Osteocyte (in vitro differentiated cells): ENCODE measurements at regions not wholly inside any gene's neighbourhood (a gene's known extent, or its start where the extent isn't known, plus 50 kb on each side); places are given as distances from the start of the nearest gene placed in this dataset.

Experiments used
- DNase-seq: peaks from one replicate; pipeline ENCODE4 v3.0.0; 2021; ENCODE audit warnings: mixed read lengths; ENCODE audit not compliant: unreplicated experiment; ENCODE audit errors: extremely low spot score
- H3K27ac Mint-ChIP-seq: one replicate; pipeline ENCODE4 v1.8.0; 2021; ENCODE audit warnings: mild to moderate bottlenecking, mixed read lengths; ENCODE audit not compliant: unreplicated experiment
- H3K27me3 Mint-ChIP-seq: one replicate; pipeline ENCODE4 v1.8.0; 2021; ENCODE audit warnings: mixed read lengths; ENCODE audit not compliant: unreplicated experiment
- H3K36me3 Mint-ChIP-seq: one replicate; pipeline ENCODE4 v1.8.0; 2021; ENCODE audit warnings: mixed read lengths; ENCODE audit not compliant: unreplicated experiment
- H3K4me1 Mint-ChIP-seq: one replicate; pipeline ENCODE4 v1.8.0; 2021; ENCODE audit warnings: mixed read lengths; ENCODE audit not compliant: unreplicated experiment
- H3K4me3 Mint-ChIP-seq: one replicate; pipeline ENCODE4 v1.8.0; 2021; ENCODE audit warnings: mild to moderate bottlenecking, moderate library complexity, mixed read lengths; ENCODE audit not compliant: unreplicated experiment
- H3K9me3 Mint-ChIP-seq: one replicate; pipeline ENCODE4 v1.8.0; 2021; ENCODE audit warnings: mixed read lengths; ENCODE audit not compliant: unreplicated experiment
- TF ChIP-seq, protein P1 (sequence below): fragments of 200-600 bp; sonication (generic); IDR thresholded peaks from 2 replicates; pipeline ENCODE4 v1.5.0; 2021; ENCODE audit warnings: antibody characterized with exemption, mild to moderate bottlenecking, moderate library complexity

DNA sequence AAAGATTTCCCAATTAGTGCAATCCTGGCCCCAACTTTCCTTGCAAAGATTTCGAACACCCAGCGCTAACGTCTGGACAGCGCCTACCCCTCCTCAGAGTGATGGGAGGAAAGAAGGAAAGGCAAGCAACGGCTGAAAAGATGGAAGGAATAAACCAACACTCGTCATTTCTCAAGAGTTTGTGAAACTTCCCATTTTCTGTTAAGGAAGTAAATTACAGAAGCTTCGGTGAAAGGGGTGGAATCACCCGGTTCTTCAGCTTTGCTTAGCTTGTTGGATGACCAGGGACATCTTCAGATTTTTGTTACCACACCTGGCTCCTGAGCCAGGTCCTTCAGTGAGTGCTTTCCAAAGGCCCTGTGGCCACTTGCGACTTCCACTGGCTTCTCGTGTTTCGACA is 313.1 kb downstream of the SKIDA1 start:
- no peak for DNase-seq
- peaks cover 27% of the 10 kb centered on the region for H3K27me3 Mint-ChIP-seq
- TF ChIP-seq, protein P1, sequence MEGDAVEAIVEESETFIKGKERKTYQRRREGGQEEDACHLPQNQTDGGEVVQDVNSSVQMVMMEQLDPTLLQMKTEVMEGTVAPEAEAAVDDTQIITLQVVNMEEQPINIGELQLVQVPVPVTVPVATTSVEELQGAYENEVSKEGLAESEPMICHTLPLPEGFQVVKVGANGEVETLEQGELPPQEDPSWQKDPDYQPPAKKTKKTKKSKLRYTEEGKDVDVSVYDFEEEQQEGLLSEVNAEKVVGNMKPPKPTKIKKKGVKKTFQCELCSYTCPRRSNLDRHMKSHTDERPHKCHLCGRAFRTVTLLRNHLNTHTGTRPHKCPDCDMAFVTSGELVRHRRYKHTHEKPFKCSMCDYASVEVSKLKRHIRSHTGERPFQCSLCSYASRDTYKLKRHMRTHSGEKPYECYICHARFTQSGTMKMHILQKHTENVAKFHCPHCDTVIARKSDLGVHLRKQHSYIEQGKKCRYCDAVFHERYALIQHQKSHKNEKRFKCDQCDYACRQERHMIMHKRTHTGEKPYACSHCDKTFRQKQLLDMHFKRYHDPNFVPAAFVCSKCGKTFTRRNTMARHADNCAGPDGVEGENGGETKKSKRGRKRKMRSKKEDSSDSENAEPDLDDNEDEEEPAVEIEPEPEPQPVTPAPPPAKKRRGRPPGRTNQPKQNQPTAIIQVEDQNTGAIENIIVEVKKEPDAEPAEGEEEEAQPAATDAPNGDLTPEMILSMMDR = no peak
- no peaks in the 10 kb centered on the region for H3K36me3 Mint-ChIP-seq
- peaks cover 9% of the 10 kb centered on the region for H3K9me3 Mint-ChIP-seq
- no peak overlapping the region for H3K27ac Mint-ChIP-seq
- no peak overlapping the region for H3K4me3 Mint-ChIP-seq
- H3K4me1 Mint-ChIP-seq = no peaks in the 10 kb centered on the region

GRCh38 chr10:21209495-21209894 is 312.4 kb upstream of the NEBL start:
- no peak for DNase-seq
- peaks cover 9% of the 10 kb centered on the region for H3K9me3 Mint-ChIP-seq
- peaks cover 34% of the 10 kb centered on the region for H3K27me3 Mint-ChIP-seq
- H3K27ac Mint-ChIP-seq = no peak overlapping the region
- no peaks in the 10 kb centered on the region for H3K4me1 Mint-ChIP-seq
- no peaks in the 10 kb centered on the region for H3K36me3 Mint-ChIP-seq
- H3K4me3 Mint-ChIP-seq = no peak overlapping the region
- TF ChIP-seq, protein P1 = no peak

DNA sequence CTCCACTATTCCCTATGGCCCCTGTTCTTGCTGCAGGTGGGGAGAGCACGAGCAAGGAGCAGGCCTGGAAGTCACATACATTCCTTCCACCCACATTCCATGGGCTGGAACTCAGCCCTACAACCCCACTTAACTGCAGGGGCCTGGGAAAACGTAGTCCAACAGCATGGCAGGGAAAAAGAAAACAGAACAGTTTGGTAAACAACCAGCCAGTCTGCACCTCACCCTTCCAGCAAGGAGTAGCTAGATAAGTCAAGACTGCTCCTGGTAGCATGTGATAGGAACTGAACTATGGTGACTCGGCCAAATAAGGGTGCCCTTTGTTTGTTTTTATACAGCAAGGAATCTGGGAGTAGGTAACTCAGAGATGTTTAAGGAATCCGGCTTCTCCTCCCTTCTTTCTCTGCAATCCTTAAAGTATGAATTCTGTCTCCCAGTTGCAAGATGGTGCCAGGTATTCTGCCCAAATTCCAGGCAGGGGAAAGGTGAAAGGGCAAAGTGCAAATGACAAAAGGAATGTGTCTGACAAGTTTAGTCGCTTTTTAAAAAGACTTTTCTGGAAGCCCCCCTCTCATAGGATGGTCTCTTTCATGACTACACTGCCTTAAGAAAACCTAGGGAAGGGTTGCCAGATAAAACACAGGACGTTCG is 311.7 kb upstream of the NEBL start:
- Mint-ChIP-seq H3K9me3 (peaks cover 9% of the 10 kb centered on the region), H3K4me3 (no peak overlapping the region), H3K4me1 (no peaks in the 10 kb centered on the region), H3K27me3 (peaks cover 36% of the 10 kb centered on the region), H3K27ac (no peak overlapping the region), H3K36me3 (no peaks in the 10 kb centered on the region)
- DNase-seq = no peak
- TF ChIP-seq, protein P1 = no peak

- Mint-ChIP-seq H3K27me3 (peaks cover 39% of the 10 kb centered on the region), H3K4me3 (no peak overlapping the region), H3K4me1 (no peaks in the 10 kb centered on the region), H3K27ac (no peak overlapping the region), H3K36me3 (no peaks in the 10 kb centered on the region), H3K9me3 (peaks cover 9% of the 10 kb centered on the region)
- TF ChIP-seq, protein P1 = no peak
- DNase-seq = no peak
Observed at GRCh38 chr10:21207852-21208646, 310.9 kb upstream of the NEBL start.

DNA sequence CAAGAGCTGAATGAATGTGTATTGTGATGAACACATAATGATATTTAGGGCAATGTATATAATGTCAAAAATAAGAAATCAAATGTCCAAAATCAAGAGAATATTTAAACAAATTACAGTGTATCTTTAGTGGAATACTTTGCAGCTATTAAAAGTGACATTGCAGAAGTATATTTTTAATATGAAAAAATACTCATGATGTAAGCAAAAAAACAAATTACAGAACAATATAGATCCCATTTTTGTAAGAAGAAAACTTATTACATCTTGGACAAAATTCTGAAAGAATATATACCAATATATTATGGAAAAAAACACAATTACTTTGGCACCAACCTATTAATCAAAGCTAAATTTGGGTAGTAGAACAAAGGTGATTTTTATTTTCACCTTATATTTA is 308.2 kb upstream of the NEBL start:
- Mint-ChIP-seq H3K9me3 (peaks cover 9% of the 10 kb centered on the region), H3K36me3 (no peaks in the 10 kb centered on the region), H3K4me3 (no peak overlapping the region), H3K27ac (no peak overlapping the region), H3K27me3 (peaks cover 43% of the 10 kb centered on the region), H3K4me1 (no peaks in the 10 kb centered on the region)
- no peak for DNase-seq
- TF ChIP-seq, protein P1 = no peak
